GM12892 (cell line): ENCODE measurements at regions not wholly inside any gene's neighbourhood (a gene's known extent, or its start where the extent isn't known, plus 50 kb on each side); places are given as distances from the start of the nearest gene placed in this dataset.
"Not testable (repeated sequence)": the region's sequence is repeated elsewhere in the genome, so short reads cannot be mapped to it uniquely, and the experiment has no call there.

ENCODE experiments used
- DNase-seq: peaks from one replicate; pipeline ENCODE4 v3.0.0; 2011; ENCODE audit not compliant: insufficient read length
- FAIRE-seq: peaks from 2 replicates; lab custom pipeline; 2011; peaks lifted over from hg19 to GRCh38; lab: Jason Lieb, UNC
- POLR2A ChIP-seq: IDR thresholded peaks from 2 replicates; pipeline ENCODE4 v1.6.1; 2011; ENCODE audit warnings: low read depth, low read length, control low read depth
- POLR2AphosphoS5 ChIP-seq: IDR thresholded peaks from 2 replicates; pipeline ENCODE4 v1.6.1; 2011; ENCODE audit warnings: low read depth, low read length, control low read depth
- TAF1 ChIP-seq: IDR thresholded peaks from 2 replicates; pipeline ENCODE4 v1.6.1; 2011; ENCODE audit warnings: low read depth, mild to moderate bottlenecking, control low read depth, low read length, borderline replicate concordance

DNA sequence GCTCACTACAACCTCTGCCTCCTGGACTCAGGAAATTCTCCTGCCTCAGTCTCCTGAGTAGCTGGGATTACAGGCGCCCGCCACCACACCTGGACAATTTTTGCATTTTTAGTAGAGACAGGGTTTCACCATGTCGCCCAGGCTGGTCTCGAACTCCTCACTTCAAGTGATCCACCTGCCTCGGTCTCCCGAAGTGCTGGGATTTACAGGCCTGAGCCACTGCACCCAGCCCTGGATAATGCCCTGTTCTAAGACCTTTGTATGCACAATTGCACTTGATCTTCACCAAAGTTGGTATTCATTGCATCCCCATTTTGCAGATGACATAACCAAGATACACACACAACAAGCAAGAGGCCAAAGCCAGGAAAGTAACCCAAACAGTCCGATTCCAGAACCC, 97.7 kb upstream of the CARD11 start:
- no peak for TF ChIP-seq POLR2AphosphoS5
- no peak for DNase-seq
- no peak for FAIRE-seq

GRCh38 chr7:3143869-3144775, 100.5 kb upstream of the CARD11 start:
- TF ChIP-seq TAF1 (no peak), POLR2AphosphoS5 (no peak), POLR2A (no peak)
- no peak for FAIRE-seq
- no peak for DNase-seq

DNA sequence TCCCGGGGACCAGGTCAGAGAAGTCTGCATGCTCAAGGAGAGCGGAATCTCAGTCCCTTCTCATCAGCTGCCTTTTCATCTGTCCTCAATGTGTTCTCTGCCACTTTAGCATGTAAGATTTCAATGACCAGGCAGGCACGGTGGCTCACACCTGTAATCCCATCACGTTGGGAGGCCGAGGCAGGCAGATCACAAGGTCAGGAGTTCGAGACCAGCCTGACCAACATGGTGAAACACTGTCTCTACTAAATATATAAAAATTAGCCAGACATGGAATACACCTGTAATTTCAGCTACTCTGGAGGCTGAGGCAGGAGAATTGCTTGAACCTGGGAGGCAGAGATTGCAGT, 101.1 kb upstream of the CARD11 start:
- FAIRE-seq = not testable (repeated sequence)

GRCh38 chr7:3146571-3147226, 103.0 kb upstream of the CARD11 start:
- TF ChIP-seq POLR2AphosphoS5 (no peak), TAF1 (no peak), POLR2A (no peak)
- no peak for FAIRE-seq
- DNase-seq = no peak

More for the DNA sequence above, 101.1 kb upstream of the CARD11 start:
- not testable (repeated sequence) for DNase-seq

GRCh38 chr7:3148471-3148870, 104.8 kb upstream of the CARD11 start:
- not testable (repeated sequence) for DNase-seq, FAIRE-seq

DNA sequence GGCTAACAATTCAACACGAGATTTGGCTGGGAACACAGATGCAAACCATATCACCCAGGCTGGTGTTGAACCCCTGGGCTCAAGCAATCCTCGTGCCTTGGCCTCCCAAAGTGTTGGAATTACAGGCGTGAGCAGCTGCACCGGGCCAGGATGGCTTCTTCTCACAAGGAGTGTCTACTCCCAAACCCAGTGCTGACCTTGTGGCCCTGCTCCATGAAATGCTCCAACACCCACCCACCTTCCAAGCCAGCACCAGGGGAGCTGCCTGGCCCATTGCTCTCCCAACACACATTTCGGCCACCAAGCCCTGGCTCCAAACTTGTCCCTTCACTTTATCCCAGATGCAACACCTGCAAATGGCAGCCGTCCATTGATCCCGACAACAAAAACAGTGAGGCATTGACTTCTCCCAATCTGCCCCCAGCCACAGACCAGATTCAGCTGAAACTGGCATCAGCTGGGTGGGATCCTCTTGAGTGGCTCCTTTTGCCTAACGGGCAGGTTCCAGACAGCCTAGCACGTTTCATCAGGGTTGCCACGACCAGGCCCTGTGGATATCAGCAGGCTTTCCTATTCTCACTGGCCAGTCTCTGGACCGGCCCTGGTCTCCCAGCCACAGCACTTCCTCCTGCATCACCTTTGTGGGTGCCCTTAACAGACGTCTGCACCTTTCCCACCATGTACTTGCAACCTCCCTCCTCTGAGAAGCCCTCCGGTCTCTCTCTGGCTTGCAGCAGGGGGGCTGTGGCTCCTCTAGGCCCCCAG, 105.7 kb upstream of the CARD11 start:
- TF ChIP-seq TAF1 (no peak), POLR2A (no peak), POLR2AphosphoS5 (no peak)
- no peak for DNase-seq
- no peak for FAIRE-seq

GRCh38 chr7:3150027-3150426, 106.4 kb upstream of the CARD11 start:
- no peak for FAIRE-seq

DNA sequence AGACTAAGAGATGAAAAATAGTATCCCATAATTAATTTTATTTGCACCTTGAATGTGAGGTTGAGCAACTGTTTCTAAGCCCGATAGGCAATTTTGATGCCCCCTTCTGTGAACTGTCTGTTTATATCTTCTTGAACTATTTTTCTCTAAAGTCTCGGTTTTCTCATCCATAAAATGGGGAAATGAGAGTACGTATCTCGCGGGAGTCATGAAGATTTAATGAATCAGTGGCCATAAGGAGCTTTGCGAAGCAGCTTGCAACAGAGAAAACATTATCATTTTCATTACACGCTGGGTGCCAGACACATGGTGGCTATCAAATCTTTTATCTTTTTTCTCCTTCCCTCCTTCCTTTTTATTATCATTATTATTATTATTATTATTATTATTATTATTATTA, 108.1 kb upstream of the CARD11 start:
- FAIRE-seq = no peak
- no peak for DNase-seq
- TF ChIP-seq TAF1 = no peak
- no peak for TF ChIP-seq POLR2AphosphoS5
- TF ChIP-seq POLR2A = no peak

More at GRCh38 chr7:3150027-3150426, 106.4 kb upstream of the CARD11 start:
- TF ChIP-seq POLR2A = no peak
- TF ChIP-seq TAF1 = no peak
- no peak for TF ChIP-seq POLR2AphosphoS5
- DNase-seq = no peak

DNA sequence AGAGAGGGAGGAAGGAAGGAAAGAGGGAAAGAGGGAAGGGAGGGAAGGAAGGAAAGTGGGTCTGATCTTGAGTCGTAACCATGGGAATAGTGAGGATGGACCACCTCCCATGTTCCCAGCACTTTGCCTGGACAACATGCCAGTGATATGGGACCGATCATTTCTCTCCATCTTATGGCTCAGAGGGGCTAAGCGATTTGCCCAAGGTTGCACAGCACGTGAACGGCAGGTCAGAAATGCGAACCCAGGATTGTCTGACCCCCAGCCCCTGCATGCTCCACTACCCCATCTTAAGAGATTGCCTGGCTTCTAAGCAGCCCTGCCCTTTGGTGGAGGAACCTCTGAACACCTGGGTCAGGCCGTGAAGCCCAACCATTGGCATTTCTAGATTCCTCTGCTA, 109.0 kb upstream of the CARD11 start:
- TF ChIP-seq TAF1 = no peak
- TF ChIP-seq POLR2AphosphoS5 = no peak
- peak; percentile 14 for FAIRE-seq
- no peak for DNase-seq

DNA sequence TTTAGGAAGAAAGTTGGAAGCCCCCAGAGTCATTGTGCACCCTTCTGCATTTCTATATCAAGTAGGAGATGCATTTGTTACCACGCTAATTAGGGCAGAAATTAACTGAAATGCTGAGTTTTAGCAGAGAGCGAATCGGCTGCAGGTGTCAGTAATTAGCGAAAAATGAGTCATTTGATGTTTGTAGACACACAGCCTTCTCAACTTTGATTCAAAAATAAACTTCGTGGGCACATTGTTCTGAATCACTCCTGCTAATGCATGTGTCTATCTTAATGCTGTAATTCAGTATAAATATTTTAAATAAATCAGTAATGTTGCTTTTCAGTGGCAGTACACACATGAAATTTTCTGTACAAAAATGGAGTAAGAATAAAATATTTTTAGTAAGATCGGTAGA, 109.5 kb upstream of the CARD11 start:
- FAIRE-seq (peak; percentile 38), DNase-seq (no peak)
- TF ChIP-seq POLR2AphosphoS5 (no peak), TAF1 (no peak), POLR2A (no peak)

- TF ChIP-seq POLR2AphosphoS5 = no peak
- TF ChIP-seq TAF1 = no peak
- TF ChIP-seq POLR2A = no peak
- no peak for FAIRE-seq
Observed at GRCh38 chr7:3154317-3154716, 110.7 kb upstream of the CARD11 start.

GRCh38 chr7:3154881-3155494, 111.3 kb upstream of the CARD11 start:
- FAIRE-seq (peak; percentile 36), DNase-seq (no peak)
- TF ChIP-seq TAF1 (no peak), POLR2A (no peak), POLR2AphosphoS5 (no peak)

More at GRCh38 chr7:3154317-3154716, 110.7 kb upstream of the CARD11 start:
- no peak for DNase-seq
